IPS DF 19.7 (cell line): ENCODE measurements at regions not wholly inside any gene's neighbourhood (a gene's known extent, or its start where the extent isn't known, plus 50 kb on each side); places are given as distances from the start of the nearest gene placed in this dataset.
A peak's percentile ranks its signal among the peaks of the same experiment; 100 is the strongest.

ENCODE experiments used
- DNase-seq: peaks from one replicate; pipeline ENCODE4 v3.0.0-alpha.2; 2013; ENCODE audit warnings: low read depth, low spot score

DNA sequence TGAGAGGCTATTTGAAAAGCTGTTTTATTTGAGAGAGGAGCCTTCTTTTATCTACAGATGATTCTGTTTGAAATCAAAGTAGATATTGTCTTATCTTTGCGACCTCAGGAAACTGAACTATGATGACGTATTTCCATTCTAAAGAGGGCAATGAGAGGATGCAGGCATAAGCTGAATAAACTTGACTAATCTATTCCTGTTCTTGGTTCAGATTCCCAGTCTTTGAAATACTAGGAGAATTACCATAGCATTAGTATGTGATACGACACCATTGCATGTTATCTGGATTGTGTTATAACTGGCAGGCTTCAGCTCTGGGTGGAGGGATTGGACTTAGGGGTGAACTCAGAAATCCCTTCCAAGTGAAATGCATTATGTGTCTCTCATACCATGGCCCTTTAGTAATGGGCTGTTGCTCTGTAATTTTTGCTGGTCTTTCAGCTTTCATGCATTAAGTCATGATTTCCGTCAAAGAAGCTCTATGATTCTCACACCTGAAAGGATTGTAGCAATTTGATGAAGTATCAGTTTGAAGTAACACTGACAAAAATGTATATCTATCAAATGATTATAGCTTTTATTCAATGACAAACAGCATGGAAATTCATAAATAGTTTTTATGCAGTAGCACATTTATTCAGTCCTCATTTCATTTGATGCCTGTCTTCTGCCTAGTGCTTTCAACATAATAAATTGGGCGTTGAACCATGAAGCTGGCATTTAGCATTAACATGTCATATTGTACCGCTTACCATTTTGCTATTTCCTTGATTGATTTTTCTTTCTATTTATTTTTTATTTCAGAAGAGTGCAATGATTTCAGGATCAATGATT is 138.4 kb upstream of the SPACA1 start:
- DNase-seq, result no peak

DNA sequence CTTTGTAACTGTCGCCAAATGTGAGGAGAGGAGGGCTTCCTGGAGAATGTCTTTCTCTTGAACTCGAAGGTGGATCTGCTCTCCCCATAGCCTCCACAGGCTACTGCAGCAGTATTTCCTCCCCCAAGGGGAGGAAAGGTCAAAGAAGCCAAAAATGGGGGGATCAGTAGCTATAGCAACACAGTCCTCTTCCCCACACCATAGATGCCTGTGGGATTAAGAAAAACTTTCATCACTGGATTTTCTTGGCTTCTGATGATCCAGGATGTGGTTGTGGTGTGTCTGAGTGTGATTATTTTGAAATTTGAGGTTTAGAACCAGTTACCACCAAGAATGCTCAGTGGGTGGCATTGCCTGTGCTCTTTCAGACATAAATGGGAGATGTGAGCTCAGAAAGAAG is 140.1 kb upstream of the SPACA1 start:
- DNase-seq, result no peak

DNA sequence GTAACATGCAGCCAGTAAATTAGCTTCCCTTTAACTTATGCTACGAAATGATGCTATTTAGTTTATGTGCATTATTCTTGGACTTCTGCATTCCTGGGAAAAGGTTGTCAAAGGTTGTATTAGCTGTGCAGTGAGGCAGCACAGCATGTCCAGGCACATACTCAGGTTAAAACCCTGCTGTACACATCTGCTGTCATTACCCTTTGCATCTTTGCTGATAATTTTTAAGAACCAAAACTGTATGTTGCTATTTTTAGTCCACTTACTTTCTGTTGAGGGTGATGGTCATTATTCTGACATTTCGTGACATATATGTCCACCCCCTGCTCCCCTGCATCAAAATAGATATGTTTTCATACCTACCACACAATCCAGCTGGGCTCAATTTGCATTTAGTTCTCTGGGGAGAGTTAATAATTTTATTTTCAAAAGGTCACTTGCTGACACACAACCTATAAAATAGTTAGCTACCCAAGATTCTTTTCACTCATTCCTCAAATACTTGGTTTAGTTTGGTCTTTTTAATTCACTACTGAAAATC is 142.5 kb upstream of the SPACA1 start:
- no peak for DNase-seq

DNA sequence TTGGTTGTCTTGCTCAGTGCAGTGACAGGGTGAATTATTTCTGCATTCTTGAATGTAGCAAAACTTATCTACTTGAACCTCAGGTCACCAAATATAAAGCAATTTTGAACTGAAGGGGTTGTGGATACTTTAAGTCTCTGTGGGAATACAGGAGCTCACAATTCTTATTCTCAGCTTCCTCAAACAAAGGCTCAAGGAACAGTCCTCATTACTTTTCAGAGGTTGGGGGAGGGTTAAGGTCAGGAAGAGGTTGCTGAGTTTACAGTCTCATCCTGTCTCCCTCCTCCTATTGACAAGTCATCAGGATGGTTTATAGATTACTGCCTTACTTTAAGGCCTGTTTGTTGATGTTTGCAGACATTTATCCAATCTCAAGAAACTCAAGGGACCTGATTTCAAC is 143.6 kb upstream of the SPACA1 start:
- peak; percentile 20 for DNase-seq

DNA sequence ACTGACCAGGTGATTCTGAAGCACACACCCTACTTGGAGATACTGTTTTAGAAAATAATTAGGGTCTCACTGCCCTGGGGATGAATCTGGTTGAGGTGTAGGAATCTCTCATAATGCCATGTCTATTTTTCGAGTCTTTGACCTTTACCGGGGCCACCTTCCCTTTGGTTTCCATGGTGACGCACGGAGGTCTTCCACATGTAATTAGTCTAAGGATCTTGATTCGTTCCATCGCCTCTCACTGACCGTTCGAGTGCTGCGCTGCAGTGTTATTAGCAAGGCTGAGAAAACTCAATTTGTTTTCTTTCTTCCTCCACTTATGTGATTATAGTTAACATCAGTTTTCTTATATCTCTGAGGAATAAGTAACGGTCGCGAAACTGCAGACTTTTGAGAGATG is 144.3 kb upstream of the SPACA1 start:
- no peak for DNase-seq

DNA sequence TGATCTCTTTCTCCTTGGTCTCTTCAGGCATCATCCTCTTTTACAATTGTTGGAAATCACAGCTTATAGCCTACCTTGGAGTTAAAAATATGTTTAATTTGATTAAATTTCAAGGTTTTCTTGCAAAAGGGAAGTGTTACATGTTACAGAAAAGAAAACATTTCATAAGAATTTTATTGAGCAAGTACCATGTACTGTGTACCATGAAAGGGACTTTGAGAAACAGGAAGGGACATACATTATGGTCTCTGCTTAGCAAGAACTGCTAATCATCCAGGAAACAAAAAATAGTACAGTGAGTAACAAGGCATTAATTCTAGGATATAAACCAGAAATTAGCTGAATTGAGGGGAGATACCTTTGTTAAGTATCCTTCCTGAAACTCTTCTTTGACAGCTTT is 145.3 kb upstream of the SPACA1 start:
- no peak for DNase-seq

DNA sequence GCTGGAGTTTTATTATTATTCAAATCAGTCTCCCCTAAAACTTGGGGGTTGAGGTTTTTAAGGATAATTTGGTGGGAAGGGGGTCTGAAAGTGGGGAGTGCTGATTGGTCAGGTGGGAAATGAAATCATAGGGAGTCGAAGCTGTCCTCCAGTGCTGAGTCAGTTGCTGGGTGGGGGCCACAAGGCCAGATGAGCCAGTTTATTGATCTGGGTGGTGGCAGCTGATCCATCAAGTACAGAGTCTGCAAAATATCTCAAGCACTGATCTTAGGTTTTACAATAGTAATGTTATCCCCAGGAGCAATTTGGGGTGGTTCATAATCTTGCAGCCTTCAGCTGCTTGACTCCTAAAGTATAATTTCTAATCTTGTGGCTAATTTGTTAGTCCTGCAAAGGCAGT is 146.0 kb upstream of the SPACA1 start:
- no peak for DNase-seq

DNA sequence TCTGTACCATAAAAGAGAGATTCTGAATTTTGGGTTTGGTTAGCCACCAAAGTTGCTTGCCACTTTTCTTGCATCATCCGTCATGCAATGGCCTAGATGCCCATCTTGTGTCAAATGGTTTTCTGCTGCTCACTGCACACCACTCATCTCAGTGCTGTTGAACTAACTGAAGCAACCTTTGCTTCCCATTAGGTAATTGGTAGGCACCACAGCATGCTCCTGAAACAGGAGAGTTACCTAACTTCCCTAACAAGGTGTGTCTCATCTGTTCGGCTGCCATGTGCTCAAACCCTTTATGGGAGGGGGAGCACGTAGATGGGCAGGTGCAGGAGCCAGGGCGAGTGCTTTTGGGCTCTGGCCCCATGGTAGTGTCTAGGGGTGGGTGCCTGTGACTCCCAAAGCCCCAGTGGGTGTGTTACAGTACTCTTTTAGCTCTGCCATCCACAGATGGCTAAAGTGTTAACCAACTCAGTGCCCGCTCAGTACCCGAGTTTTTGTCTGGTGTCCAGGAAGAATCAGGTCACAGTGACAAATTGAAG is 147.4 kb upstream of the SPACA1 start:
- no peak for DNase-seq

DNA sequence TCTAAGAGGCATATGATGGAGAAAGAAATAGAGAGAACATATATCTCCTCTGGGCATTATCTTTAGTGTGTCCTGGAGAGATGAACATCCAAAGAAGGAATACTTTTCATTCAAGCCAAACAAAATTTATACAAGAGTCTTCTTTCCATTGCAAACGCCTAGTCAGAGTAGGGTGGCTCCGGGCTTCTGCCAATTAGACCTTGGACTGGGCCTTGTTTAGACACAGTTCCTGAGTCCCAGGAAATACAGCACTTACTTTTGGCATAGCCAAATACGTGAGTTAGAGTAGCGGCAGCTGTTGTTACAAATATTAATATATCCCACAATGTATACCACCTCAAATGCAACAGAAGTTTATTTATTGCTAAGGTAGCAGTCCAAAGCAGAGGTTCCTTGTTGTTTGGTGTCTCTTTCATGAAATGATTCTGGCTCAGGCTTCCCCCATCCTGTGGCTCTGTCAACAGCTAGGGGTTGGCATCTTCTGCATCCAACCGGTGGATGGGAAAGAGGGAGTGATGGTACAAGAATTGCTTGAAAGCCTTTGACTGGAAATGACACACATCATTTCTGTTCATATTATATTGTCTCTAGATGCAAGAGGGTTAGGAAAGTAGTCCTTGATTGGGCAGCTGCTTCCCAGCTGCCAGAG is 148.0 kb upstream of the SPACA1 start:
- DNase-seq, result no peak

DNA sequence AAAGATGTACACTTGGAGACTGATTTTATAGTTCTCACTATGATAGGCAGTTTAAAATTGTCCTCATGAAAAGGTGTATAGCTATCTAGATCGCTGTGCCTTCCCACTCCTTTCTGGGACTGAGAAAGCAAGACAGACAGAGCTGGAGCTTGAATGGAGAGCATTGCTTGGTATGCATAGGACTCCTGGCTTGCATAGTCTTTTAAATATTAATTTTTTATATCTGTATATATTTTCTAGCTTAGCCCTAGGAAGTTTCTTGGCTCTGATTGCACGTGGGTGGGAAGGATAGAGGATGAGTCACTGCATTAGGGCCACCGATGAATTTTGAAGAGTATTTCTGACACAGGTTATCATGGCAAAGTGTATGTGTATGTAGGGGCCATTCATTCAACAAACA is 150.0 kb upstream of the SPACA1 start:
- DNase-seq, result no peak

DNA sequence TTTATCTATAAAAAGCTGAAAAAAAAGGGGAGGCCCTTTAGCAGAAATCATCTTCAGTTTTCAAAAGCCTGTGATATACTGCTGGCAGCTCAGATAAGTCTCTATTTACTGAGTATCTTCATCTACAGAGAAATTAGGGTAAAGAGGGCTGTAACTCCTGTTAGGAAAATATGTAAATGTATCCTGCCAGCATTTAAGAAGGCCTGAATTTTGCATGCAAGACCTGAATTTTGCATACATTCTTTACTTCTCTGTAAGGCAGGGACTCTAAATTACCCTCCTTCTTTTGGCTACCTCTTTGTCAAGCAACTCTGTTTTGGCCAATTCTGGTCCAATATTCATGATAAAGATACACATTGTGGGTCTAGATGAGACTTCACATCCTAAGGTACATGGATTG is 150.6 kb upstream of the SPACA1 start:
- DNase-seq, result no peak

DNA sequence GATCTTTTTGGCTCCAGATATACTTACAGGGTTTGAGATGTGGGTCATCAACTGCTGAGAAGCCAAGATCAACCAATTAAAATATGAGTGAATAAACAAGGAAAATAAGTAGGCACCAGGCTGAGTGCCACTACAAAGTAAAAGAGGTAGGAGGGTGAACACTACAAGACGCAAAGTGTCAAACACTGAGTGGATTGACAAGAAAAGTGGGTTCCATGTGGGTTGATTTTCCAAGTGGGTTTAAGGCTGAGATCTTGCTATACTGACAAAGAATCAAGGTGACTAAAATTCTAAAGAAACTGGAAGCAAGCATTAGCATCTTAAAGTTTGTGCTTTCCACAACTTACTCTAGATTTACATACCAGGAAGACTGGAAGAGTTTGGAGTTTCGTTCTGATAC is 160.4 kb upstream of the SPACA1 start:
- no peak for DNase-seq

DNA sequence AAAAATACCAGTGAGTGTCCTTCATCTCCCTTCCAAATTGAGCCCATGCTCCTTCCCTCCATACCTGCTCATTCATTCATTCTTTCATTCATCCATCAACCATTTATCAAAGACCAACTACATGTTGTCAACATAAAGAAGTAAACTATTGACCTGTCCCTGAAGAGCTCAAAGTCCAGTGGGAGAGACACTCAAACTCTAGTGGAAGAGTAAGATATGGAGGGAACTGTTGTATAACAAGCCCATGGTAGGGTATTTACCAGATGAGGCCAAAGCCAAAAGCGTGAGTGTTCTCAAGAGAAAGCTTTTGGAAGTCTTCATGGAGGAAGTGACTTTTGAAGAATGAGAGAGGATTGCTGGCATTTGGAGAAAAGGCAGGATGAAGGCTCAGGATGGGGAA is 163.4 kb upstream of the SPACA1 start:
- no peak for DNase-seq

DNA sequence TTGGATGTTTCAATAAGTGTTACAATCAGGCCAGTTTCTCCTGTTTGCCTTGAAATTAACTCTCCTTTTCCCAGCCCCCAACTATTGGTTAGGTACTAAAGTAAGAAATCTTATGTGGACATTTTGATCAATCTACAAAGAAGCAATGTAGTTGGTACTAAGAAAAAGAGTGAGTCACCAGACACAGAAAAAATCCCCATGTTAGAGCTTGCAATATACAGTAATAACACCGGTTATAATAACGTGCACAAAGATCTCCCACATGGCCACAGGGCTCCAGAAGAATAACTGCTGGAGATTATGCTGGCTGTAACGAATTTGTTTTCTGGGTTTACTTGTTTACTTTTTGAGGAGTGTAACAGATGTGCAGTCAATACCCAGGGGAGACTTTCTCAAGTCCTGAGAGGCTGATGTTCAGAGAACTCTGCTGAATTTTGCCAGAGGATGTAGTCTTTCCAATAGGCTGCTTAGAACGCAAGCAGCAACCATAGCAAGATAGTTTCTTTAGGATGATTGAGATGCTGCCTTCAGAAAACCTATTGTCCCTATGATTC is 166.2 kb upstream of the SPACA1 start:
- no peak for DNase-seq

DNA sequence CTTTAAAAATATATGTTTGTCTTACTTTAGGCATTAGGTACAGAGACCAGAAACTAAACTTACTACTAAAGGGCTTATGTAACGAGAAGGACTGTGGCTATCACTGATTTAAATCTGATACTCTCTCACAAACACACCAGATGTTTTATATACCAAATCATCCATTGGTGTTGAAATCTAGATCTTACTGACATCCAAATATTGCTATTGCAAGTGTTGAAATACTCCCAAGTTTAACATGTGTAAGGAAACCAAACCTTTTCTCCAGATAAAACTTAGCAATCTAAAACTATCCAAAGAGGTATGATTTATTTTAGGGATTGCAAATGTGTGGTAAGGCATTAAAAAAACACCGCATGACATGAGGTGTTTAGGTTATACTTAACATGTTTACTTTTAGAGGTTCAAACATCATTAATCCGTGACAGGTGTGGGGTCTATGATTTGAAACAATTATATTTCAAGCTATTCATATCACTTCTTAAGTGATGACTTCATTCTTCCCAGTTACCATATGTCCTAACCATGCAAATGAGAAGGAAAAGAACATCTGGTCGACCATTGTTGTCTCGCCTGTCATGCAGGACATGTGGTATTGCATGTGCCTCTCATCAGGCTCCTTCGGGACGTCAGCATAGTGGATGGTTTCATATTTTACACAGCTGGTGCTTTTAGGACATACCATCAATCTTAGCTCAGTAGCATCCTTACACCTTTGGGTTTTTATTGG is 168.3 kb upstream of the SPACA1 start:
- DNase-seq, result no peak

DNA sequence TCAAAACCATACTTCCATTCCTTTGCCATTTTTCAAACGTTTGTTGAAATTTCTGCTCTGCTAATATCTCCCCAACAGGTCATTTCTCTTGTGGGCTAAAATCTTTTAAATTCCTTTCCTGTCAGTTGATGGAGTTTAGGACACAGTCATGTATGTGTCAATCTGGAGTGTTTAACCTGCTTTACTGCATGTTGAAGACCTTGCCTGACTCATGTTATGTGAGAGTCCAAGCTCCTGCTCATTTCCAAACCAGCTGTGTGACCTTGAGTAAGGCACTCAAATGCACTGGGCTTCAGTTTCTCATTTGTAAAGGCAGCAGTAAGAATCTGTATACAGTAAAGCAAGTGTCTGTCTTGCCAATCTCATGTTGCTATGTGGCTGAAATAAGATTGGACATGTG is 171.9 kb upstream of the SPACA1 start:
- DNase-seq, result no peak

DNA sequence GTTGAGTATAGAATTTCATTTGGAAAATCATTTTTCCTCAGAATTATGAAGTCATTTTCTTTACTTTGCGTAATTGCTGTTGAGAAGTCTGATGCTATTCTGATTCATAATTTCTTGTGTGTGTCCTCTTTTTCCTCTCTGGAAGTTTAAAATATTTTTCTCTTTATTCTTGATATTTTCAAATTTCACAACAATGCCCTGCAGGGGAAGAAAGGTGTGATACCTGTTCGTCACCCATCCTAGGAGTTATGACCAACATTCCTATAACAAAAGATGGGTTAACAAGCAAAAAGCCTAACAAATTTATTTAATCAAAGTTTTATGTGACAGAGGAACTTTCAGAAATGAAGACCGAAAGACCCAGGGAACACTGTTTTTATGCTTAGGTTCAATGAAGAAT is 171.5 kb upstream of the AKIRIN2 start:
- DNase-seq, result no peak

DNA sequence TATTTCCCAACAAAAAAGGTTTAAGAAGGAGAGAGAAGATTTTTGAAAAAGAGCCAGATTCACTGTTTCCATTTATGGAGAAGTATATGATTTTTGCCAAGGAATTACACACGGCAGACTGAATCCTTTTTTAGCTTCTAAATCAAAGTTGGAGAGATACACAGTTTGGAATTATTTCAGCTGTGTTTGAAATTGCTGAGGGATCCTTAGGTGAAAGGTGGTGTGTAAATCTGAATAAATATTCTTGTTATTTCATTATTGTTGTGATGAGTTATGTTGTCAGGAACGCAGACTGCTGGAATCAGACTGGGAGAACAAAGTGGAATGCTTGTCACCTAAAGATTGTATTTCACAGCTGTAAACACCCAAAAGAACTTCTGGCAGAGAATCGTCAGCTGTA is 168.5 kb upstream of the AKIRIN2 start:
- no peak for DNase-seq

DNA sequence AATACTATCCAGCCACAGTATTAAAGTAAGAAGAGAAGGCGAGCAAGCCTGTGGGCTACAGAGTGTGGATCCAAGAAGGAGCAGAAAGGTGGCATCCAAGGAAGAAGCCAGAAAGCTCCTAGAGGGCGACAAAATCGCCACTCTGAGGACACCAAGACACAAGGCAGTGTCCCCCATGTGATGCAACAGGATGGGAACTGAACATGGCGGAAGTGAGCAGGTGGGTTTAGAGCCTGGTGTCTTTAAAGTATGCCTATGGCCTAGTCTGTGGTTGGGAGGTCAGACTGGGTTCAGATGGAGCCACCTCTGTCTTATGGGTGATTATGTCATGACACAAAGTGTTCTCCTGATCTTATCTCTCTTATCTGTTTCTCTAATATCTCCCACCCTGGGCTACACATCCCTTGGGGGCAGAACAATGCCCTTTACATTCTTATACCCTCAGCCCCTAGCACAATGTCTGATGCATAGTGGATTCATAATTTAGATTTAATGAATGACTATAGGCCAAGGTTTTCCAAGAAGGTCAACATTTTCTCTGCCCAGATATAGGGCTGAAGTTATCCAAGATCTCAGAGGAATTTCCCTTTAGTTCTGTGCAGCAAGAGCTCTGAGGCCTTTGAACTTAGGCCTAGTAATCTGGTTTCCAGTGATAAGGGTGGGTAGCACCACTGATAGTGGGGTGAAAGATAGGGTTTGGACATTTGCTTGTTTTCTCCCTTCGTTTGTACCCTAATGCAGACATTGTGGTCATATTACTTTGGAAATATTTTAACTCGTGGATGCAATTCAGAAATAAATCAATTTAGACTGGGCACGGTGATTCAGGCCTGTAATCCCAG is 167.3 kb upstream of the AKIRIN2 start:
- no peak for DNase-seq

DNA sequence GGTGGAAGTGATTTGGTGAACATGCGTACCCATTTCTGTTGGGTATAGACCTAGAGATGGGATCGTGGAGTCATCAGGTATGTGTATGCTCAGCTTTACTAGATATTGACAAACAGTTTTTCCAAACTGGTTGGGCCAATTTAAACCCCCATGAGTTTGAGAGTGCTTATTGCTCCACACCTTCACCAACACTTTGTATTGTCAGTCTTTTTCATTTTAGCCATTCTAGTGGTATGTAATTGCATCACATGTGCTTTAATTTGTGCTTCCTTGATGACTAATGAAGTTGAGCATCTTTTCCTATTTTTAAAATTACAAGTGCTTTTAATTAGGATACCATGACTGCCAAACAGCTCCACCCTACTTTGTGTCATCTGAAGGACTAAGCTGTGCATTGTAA is 158.9 kb upstream of the AKIRIN2 start:
- no peak for DNase-seq

DNA sequence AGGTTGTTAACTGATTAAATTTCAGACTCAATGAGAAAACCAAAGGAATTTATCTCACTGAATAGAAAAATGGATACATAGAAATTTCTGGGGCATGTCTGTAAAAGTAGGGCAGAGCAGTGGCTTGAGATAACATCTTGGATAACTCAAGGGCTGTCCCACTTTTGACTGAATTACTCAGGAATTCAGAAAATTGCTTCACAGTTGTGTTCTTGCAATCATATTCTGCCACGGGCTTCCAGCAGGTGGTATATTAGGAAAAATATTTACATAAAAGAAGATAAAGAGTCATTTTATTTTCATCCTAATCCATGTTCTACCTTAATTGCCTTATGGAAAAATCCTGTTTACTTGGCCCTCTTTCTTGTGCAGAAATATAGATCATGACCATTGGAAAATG is 156.4 kb upstream of the AKIRIN2 start:
- DNase-seq, result no peak
